ENCODE measurements at regions not wholly inside any gene's neighbourhood (a gene's known extent, or its start where the extent isn't known, plus 50 kb on each side); places are given as distances from the start of the nearest gene placed in this dataset.

DNA sequence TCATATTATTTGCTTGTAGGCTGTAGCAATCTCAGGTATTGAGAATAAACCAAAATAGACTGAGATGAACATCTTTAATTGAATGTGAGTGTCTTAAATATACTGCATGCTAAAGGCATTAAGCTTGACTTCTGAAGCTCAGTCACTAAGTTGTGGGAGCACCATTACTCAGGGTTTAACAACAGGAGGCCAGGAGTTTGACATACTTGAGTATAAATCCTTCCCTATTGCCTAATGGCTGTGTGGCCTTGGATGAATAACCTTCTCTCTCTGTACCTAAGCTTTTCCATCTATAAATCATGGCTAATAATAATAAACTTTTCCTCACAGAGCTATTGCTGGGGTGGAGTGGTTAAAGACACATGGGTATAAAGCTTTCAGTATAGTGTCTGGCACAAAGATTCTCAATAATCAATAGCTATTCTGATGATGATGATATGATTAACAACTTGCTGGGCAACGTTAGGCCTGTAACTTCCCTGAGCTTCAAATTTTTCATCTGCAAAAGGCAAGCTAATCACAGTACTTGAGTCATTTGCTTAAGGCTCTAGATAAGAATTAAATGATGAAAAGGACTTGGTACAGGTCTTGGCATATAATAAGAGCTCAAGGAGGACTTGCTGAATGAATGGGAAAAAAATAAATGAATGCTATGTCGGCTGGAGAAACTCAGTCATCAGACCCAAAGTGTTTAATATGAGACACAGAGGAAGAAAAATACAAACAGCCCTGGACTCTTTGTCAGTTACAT is 174.0 kb upstream of the IL12B start:
- TF ChIP-seq CTCF (IDR thresholded peaks at IDR 0.05; ENCODE audit: borderline replicate concordance, extremely low read depth, low read length, poor library complexity, severe bottlenecking), result no peak
- no peak for TF ChIP-seq EZH2 (IDR thresholded peaks at IDR 0.05; ENCODE audit: borderline replicate concordance, low read depth, low read length, severe bottlenecking)
